DMS153 (cell line): ENCODE measurements at regions not wholly inside any gene's neighbourhood (a gene's known extent, or its start where the extent isn't known, plus 50 kb on each side); places are given as distances from the start of the nearest gene placed in this dataset.
"Not testable (repeated sequence)": the region's sequence is repeated elsewhere in the genome, so short reads cannot be mapped to it uniquely, and the experiment has no call there.

Experiments used
- DNase-seq: peaks from one replicate; lab custom pipeline; 2025; lab: John Stamatoyannopoulos, UW

- no peak for DNase-seq
Measured at GRCh38 chr3:5545719-5546118, 358.2 kb downstream of the EDEM1 start.

- DNase-seq = no peak
Measured at GRCh38 chr3:5553203-5553602, 365.7 kb downstream of the EDEM1 start.

- no peak for DNase-seq
Measured at GRCh38 chr3:5554245-5554747, 366.8 kb downstream of the EDEM1 start.

- DNase-seq = no peak
Measured at GRCh38 chr3:5560199-5560598, 372.7 kb downstream of the EDEM1 start.

GRCh38 chr3:5563537-5564277 lies 376.2 kb downstream of the EDEM1 start:
- no peak for DNase-seq

- no peak for DNase-seq
Measured at GRCh38 chr3:5564278-5564666, 376.8 kb downstream of the EDEM1 start.

- DNase-seq = no peak
Measured at GRCh38 chr3:5565026-5565425, 377.5 kb downstream of the EDEM1 start.

- DNase-seq = no peak
Measured at GRCh38 chr3:5567113-5567512, 379.6 kb downstream of the EDEM1 start.

GRCh38 chr3:5568451-5568850 lies 380.9 kb downstream of the EDEM1 start:
- DNase-seq = no peak

- no peak for DNase-seq
Measured at GRCh38 chr3:5569152-5569551, 381.6 kb downstream of the EDEM1 start.

GRCh38 chr3:5572168-5572567 lies 384.7 kb downstream of the EDEM1 start:
- no peak for DNase-seq

- DNase-seq = no peak
Measured at GRCh38 chr3:5576277-5577011, 388.9 kb downstream of the EDEM1 start.

- no peak for DNase-seq
Measured at GRCh38 chr3:5579139-5579602, 391.7 kb downstream of the EDEM1 start.

- no peak for DNase-seq
Measured at GRCh38 chr3:5579946-5580345, 392.4 kb downstream of the EDEM1 start.

GRCh38 chr3:5580826-5581225 lies 393.3 kb downstream of the EDEM1 start:
- no peak for DNase-seq

- no peak for DNase-seq
Measured at GRCh38 chr3:5581743-5582142, 394.2 kb downstream of the EDEM1 start.

GRCh38 chr3:5583920-5584319 lies 396.4 kb downstream of the EDEM1 start:
- no peak for DNase-seq

- no peak for DNase-seq
Measured at GRCh38 chr3:5585085-5585484, 397.6 kb downstream of the EDEM1 start.

- DNase-seq = no peak
Measured at GRCh38 chr3:5606884-5607472, 419.5 kb downstream of the EDEM1 start.

GRCh38 chr3:5607581-5607980 lies 420.1 kb downstream of the EDEM1 start:
- no peak for DNase-seq

- not testable (repeated sequence) for DNase-seq
Measured at GRCh38 chr3:5608971-5609370, 421.5 kb downstream of the EDEM1 start.

- no peak for DNase-seq
Measured at GRCh38 chr3:5613599-5613998, 426.1 kb downstream of the EDEM1 start.

- DNase-seq = no peak
Measured at GRCh38 chr3:5616873-5617272, 429.4 kb downstream of the EDEM1 start.
